Activated CD4-positive, alpha-beta T cell treated with anti-CD3 and anti-CD28 coated beads for 48 hours (primary cell): ENCODE measurements at regions not wholly inside any gene's neighbourhood (a gene's known extent, or its start where the extent isn't known, plus 50 kb on each side); places are given as distances from the start of the nearest gene placed in this dataset.

Source experiments
- DNase-seq: peaks from one replicate; pipeline ENCODE4 v3.0.0-alpha.2; 2020

DNA sequence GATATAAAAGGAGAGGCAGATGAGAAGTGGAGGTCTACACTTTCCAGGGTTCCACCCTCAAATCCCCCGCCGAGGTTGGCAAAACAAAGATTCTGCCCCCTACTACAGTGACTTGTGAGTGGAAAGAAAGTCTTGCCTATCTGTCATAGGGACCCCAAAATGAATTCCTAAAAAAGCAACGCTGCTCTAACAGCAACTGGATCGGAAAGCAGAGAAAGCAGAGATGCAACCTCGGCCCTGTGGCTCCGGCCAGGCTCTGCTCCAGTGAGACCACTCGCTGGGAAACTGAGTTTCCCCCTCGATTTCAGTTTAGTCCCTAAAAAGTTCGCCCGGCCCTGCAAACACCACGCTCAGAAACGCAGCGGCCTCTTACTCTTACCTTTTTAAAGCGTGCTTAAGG is 297.9 kb upstream of the NFE2L3 start:
- no peak for DNase-seq

- peak; percentile 63 for DNase-seq
Measured at GRCh38 chr7:25854608-25855497, 297.1 kb upstream of the NFE2L3 start.

- DNase-seq: no peak
Measured at GRCh38 chr7:25855854-25856782, 295.9 kb upstream of the NFE2L3 start.

- DNase-seq: no peak
Measured at GRCh38 chr7:25857376-25858067, 294.5 kb upstream of the NFE2L3 start.

DNA sequence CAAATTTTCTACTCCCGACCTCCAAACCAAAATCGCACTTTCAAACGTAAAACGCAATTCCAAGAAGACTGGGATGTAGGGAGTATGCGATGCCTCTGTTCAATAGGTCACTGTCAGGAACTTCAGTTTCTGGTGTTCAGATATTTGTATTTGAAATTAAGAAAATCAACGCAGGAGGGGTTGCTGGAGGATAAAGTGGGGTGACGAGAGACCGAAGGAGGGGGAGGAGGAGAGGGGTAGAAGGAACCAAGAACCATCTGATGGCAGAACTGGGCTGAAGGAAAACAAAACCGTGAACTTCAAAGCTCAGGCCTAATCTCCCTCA is 293.8 kb upstream of the NFE2L3 start:
- DNase-seq: no peak

GRCh38 chr7:25858525-25859411 is 293.2 kb upstream of the NFE2L3 start:
- DNase-seq: peak; percentile 22

GRCh38 chr7:25859412-25860274 is 292.4 kb upstream of the NFE2L3 start:
- no peak for DNase-seq

DNA sequence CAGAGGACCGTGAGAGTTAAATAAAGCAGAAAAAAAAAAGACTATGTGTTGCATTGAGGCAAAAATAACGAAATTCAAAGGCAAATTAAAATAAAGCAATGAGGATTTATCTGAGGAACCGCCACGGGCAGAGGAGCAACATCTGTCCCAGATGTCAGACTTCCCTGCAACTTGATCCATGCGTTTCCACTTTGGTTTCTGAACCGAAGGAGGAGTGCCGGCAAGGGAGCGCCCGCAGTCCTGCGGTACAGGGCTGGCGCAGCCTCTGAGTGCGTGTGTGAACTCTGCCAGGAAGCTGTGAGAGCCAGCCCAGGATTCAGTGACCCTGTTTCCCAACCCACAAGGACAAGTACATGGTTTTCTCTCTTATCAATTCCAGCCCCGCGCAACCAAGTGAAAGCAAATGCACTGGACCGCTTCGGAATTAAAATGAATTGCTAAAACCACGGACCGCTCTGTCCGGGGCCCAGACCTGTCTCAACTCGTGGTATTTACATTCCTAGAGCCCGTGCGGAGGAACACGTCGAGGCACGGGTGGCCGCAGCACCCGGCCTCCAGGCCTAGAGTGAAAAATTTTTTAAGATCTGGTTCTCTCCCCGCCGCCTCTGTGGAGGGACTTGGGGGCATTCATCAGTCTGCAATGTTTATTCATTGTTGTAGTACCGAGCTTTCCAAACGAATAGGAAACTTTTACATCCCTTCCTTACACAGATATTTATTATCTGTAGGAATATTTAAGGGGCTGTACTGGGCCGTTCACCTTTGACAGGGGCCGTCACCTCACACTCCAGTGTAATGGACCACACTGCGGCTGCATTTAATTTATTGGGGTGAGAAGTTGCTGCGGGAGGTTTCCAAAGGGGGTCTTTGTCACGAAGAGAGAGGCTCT is 291.5 kb upstream of the NFE2L3 start:
- peak; percentile 10 for DNase-seq

- DNase-seq: no peak
Measured at GRCh38 chr7:25861164-25861496, 290.9 kb upstream of the NFE2L3 start.

GRCh38 chr7:25861601-25862260 is 290.3 kb upstream of the NFE2L3 start:
- no peak for DNase-seq

- peak; percentile 98 for DNase-seq
Measured at GRCh38 chr7:25862261-25863004, 289.6 kb upstream of the NFE2L3 start.

DNA sequence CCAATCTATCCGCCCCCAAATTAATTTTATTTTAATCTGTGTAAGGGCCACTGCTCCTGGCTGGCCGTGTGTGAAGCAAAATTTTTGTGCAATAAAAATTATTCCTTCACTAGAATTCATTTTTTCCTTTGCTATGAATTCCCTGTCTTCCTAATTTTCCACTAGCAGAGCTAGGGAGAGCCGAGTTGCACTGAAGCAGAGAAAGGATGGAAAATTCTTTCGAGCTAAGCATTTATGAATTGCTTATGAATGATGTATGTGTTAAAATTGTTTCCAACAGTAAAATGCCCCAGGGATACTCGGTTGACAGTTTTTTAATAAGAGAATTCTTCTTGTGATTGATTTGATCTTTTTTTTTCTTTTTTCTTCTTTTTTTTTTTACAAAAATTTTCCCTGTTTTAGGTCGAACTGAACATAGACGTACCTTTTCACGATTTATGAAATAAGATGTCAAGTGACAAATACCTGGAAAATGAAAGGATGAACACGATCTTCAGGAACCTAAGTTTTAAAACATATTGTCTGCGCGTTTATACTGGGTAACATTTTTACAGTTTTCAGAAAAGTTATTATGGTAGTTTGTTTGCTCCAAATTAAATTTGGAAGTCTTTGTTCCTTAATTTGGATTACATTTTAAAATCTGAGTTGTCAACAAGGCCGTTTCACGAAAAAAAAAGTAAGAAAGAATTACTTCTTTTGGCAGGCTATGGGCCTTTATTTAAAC is 288.8 kb upstream of the NFE2L3 start:
- no peak for DNase-seq

- no peak for DNase-seq
Measured at GRCh38 chr7:25863729-25864110, 288.3 kb upstream of the NFE2L3 start.

DNA sequence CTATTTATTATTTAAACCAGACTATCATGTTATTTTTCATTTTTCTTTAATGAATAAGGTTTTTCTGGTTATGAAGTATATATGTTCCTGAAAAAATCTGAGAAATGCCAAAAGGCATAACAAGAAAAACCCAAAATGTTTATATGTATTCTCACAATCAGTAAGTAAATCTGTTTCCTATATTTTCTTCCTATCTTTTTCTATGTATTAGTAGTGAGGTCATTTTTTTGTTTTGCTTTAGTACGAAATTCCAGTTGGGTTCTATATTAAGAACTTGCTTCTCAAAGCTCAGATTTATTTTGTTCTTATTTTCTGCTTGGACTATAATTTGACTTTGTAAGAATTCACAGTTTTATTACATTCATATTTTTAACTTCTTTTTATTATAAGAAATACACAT is 287.5 kb upstream of the NFE2L3 start:
- no peak for DNase-seq

DNA sequence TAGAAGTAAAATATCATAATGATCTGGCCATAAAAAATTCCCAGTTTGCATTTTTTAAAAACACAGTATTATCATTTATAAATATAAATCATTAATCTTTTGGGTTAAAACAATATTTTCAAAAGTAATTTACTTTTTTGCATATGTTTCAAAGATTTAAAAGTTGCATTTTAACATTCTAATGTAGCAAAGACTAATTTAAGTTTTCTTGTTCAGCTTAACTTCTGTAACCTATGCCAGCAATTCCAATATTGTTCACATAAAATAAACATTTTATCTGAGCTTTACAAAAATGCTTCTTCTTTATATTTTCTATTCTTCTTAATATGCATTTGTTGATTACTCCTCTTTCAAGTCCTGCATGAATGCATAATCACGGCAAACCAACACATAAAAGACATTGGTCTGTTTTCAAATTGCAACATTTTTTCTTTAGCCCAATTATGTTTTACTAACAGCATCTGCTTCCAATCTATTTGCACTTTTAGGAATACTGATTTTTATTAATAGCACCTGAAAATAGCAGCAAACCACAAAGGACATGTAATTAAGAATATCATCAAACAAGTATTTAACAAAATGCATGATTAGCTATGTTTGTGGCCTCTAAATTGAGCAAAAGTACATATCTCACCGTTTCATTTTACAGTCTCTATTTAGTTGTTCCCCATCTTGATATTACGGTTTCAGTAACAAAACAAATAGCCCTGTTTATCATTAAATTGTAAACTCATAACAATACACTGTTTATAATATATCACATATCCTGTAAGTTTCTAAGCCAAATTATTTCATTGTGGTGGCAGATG is 286.9 kb upstream of the NFE2L3 start:
- DNase-seq: no peak

- DNase-seq: no peak
Measured at GRCh38 chr7:25868509-25868908, 283.5 kb upstream of the NFE2L3 start.

- no peak for DNase-seq
Measured at GRCh38 chr7:25870574-25870973, 281.4 kb upstream of the NFE2L3 start.
